ENCODE measurements at regions not wholly inside any gene's neighbourhood (a gene's known extent, or its start where the extent isn't known, plus 50 kb on each side); places are given as distances from the start of the nearest gene placed in this dataset.
"Not testable (repeated sequence)": the region's sequence is repeated elsewhere in the genome, so short reads cannot be mapped to it uniquely, and the experiment has no call there.

DNA sequence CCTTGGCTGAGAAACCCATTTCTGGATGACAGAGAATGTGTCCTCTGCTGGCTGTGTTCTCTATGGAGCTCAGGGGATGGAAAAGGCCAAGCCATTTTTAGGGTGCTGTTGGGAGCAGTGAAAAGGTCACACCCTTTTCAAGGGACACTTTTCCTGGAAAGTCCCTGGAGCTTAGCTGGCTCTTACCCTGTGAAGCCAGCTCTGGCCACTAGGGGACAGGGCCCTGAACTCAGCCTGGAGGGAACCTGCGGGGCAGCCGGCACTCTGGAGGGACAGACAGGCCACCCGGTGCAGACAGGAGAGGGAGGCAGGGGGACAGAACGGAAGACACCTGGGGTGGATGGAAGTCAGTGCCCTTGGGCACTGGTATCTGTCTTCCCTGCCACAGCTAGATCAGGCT, 95.3 kb upstream of the ZSCAN2 start:
- H3K36me3 ChIP-seq; H3K4me3 ChIP-seq; H3K4me1 ChIP-seq; H3K27me3 ChIP-seq; H3K27ac ChIP-seq; H3K9me3 ChIP-seq; DNase-seq (ENCODE audit: low spot score in 2 of 2): not testable (repeated sequence)
- 60% methylated on average over 1 of the region's 4 CpGs for WGBS

GRCh38 chr15:84512324-84512723, 88.5 kb upstream of the ZSCAN2 start:
- not testable (repeated sequence) for DNase-seq (ENCODE audit: low spot score in 2 of 2)

DNA sequence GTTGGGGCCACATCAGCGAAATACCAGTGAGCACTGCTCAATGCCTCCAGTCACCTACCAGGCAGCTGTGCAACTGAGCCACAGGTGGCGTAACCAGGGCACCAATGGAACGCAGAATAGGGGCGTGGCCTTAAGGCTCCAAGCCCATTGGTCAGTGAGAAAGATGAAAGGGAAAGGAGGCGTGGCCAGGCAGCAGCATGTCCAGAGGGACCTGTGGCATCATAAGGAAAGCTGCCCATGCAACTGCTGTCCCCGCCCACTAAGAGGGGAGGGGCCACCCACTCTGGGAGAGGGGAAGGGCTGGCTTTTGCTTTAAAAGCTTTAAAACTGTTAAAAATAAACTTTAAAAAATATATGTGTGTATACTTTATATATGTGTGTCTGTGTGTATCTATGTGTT, 84.0 kb upstream of the ZSCAN2 start:
- not testable (repeated sequence) for H3K27me3 ChIP-seq; H3K9me3 ChIP-seq; H3K4me1 ChIP-seq; DNase-seq (ENCODE audit: low spot score in 2 of 2); H3K27ac ChIP-seq; H3K36me3 ChIP-seq; H3K4me3 ChIP-seq
- WGBS: 91% methylated on average over 2 of the region's 6 CpGs

More at GRCh38 chr15:84512324-84512723, 88.5 kb upstream of the ZSCAN2 start:
- H3K9me3 ChIP-seq, H3K27ac ChIP-seq, H3K27me3 ChIP-seq, H3K36me3 ChIP-seq, H3K4me3 ChIP-seq, H3K4me1 ChIP-seq: not testable (repeated sequence)
- 88% methylated on average over 6 of the region's 9 CpGs for WGBS

GRCh38 chr15:84525491-84526344, 75.1 kb upstream of the ZSCAN2 start:
- not testable (repeated sequence) for H3K4me1 ChIP-seq; H3K27me3 ChIP-seq; H3K27ac ChIP-seq; H3K4me3 ChIP-seq; DNase-seq (ENCODE audit: low spot score in 2 of 2); H3K9me3 ChIP-seq; H3K36me3 ChIP-seq
- 67% methylated on average over 2 of the region's 2 CpGs for WGBS

- H3K27me3 ChIP-seq, H3K27ac ChIP-seq: not testable (repeated sequence)
- 92% methylated on average over 4 of the region's 4 CpGs for WGBS
Measured at GRCh38 chr15:84530751-84531150, 70.1 kb upstream of the ZSCAN2 start.

GRCh38 chr15:84531223-84531622, 69.6 kb upstream of the ZSCAN2 start:
- H3K9me3 ChIP-seq; H3K27ac ChIP-seq; H3K27me3 ChIP-seq; H3K36me3 ChIP-seq; DNase-seq (ENCODE audit: low spot score in 2 of 2); H3K4me3 ChIP-seq; H3K4me1 ChIP-seq: not testable (repeated sequence)
- 92% methylated on average over 1 of the region's 1 CpG for WGBS

More at GRCh38 chr15:84530751-84531150, 70.1 kb upstream of the ZSCAN2 start:
- H3K36me3 ChIP-seq; H3K4me3 ChIP-seq; H3K9me3 ChIP-seq; DNase-seq (ENCODE audit: low spot score in 2 of 2); H3K4me1 ChIP-seq: not testable (repeated sequence)

GRCh38 chr15:84531709-84532367, 69.0 kb upstream of the ZSCAN2 start:
- not testable (repeated sequence) for H3K27ac ChIP-seq; H3K4me1 ChIP-seq; H3K9me3 ChIP-seq; DNase-seq (ENCODE audit: low spot score in 2 of 2); H3K27me3 ChIP-seq; H3K4me3 ChIP-seq; H3K36me3 ChIP-seq
- 91% methylated on average over 3 of the region's 3 CpGs for WGBS

GRCh38 chr15:84533705-84534104, 67.1 kb upstream of the ZSCAN2 start:
- not testable (repeated sequence) for H3K9me3 ChIP-seq; H3K36me3 ChIP-seq; H3K4me1 ChIP-seq; H3K27me3 ChIP-seq; DNase-seq (ENCODE audit: low spot score in 2 of 2); H3K27ac ChIP-seq; H3K4me3 ChIP-seq
- WGBS: 95% methylated on average over 2 of the region's 2 CpGs

GRCh38 chr15:84534561-84535235, 66.1 kb upstream of the ZSCAN2 start:
- not testable (repeated sequence) for H3K9me3 ChIP-seq; H3K27me3 ChIP-seq; H3K36me3 ChIP-seq; H3K4me3 ChIP-seq; DNase-seq (ENCODE audit: low spot score in 2 of 2); H3K4me1 ChIP-seq; H3K27ac ChIP-seq
- 65% methylated on average over 4 of the region's 4 CpGs for WGBS

GRCh38 chr15:84536181-84536580, 64.6 kb upstream of the ZSCAN2 start:
- H3K27me3 ChIP-seq; H3K4me1 ChIP-seq; H3K9me3 ChIP-seq; H3K36me3 ChIP-seq; H3K27ac ChIP-seq; DNase-seq (ENCODE audit: low spot score in 2 of 2); H3K4me3 ChIP-seq: not testable (repeated sequence)
- WGBS: 79% methylated on average over 3 of the region's 3 CpGs

- peaks cover 24% of the 10 kb centered on the region for H3K36me3 ChIP-seq
- not testable (repeated sequence) for H3K4me1 ChIP-seq; H3K27ac ChIP-seq; H3K4me3 ChIP-seq; H3K9me3 ChIP-seq; H3K27me3 ChIP-seq; DNase-seq (ENCODE audit: low spot score in 2 of 2)
- WGBS: 100% methylated on average over 6 of the region's 6 CpGs
Measured at GRCh38 chr15:84544586-84544985, 56.2 kb upstream of the ZSCAN2 start.

DNA sequence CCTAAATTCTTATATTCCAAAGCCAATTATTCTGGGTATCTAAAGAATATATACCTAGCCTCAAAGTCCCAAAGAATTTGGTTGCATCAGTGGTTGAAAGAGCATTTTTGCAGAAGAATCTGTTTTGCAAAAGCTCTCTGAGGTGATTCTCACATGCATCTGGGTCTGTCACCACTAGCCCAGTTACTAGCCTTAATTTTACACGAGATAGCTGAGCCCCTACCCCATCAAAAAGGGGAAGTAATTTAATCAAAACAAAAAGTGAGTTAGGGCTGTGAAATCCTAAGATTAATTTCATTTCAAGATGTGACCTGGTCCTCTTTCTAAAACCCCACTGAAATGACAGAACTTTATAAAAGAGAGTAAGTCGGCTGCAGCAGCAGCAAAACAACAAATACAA, 53.7 kb upstream of the ZSCAN2 start:
- H3K36me3 ChIP-seq: peaks cover 14% of the 10 kb centered on the region
- not testable (repeated sequence) for H3K4me3 ChIP-seq; H3K9me3 ChIP-seq; H3K4me1 ChIP-seq; DNase-seq (ENCODE audit: low spot score in 2 of 2); H3K27me3 ChIP-seq; H3K27ac ChIP-seq
- 75% methylated on average over 2 of the region's 2 CpGs for WGBS

- H3K9me3 ChIP-seq; H3K4me1 ChIP-seq; H3K4me3 ChIP-seq; H3K27ac ChIP-seq; DNase-seq (ENCODE audit: low spot score in 2 of 2); H3K27me3 ChIP-seq: not testable (repeated sequence)
- 84% methylated on average over 5 of the region's 5 CpGs for WGBS
- H3K36me3 ChIP-seq: peaks cover 12% of the 10 kb centered on the region
Measured at GRCh38 chr15:84550503-84550902, 50.3 kb upstream of the ZSCAN2 start.

All from suprapubic skin (tissue), 4 donors.